Natural killer cell (primary cell): ENCODE measurements at regions not wholly inside any gene's neighbourhood (a gene's known extent, or its start where the extent isn't known, plus 50 kb on each side); places are given as distances from the start of the nearest gene placed in this dataset.

Experiments
- ATAC-seq, 3 donors: fragments of 150-1000 bp in 2 of 3; fragments of 200-7000 bp in 1 of 3; cut with Tn5 transposase; 1 replicate in 1 of 3; 2 replicates in 2 of 3; pipeline ENCODE4 v1.10.0; 2021; ENCODE audit warnings: mild to moderate bottlenecking in 2 of 3, moderate library complexity in 2 of 3
- DNase-seq, 2 donors: peaks; one replicate each; pipeline versions ENCODE4 v3.0.0 to v3.0.0-alpha.2; 2013 to 2021; ENCODE audit warnings: mixed read lengths in 1 of 2
- H3K27ac ChIP-seq: one replicate; pipeline ENCODE4 v1.5.1; 2013; ENCODE audit warnings: mild to moderate bottlenecking, low read length
- H3K27me3 ChIP-seq: one replicate; pipeline ENCODE4 v1.6.1; 2013; ENCODE audit warnings: low read length; ENCODE audit not compliant: control insufficient read depth, insufficient read depth
- H3K36me3 ChIP-seq: one replicate; pipeline ENCODE4 v1.6.1; 2013; ENCODE audit warnings: low read length; ENCODE audit not compliant: control insufficient read depth, insufficient read depth
- H3K4me1 ChIP-seq: one replicate; pipeline ENCODE4 v1.6.1; 2013; ENCODE audit warnings: low read length; ENCODE audit not compliant: control insufficient read depth, insufficient read depth
- H3K4me3 ChIP-seq: one replicate; pipeline ENCODE4 v1.5.1; 2013; ENCODE audit warnings: low read length
- H3K9me3 ChIP-seq: one replicate; pipeline ENCODE4 v1.6.1; 2013; ENCODE audit warnings: low read length; ENCODE audit not compliant: control insufficient read depth, insufficient read depth
- H3K27ac Mint-ChIP-seq, 2 donors: one replicate each; pipeline ENCODE4 v1.8.0; 2022; ENCODE audit warnings: mild to moderate bottlenecking in 2 of 2, mixed read lengths in 2 of 2, moderate library complexity in 1 of 2
- H3K27me3 Mint-ChIP-seq, 2 donors: one replicate each; pipeline ENCODE4 v1.8.0; 2022; ENCODE audit warnings: low read depth in 2 of 2, mixed read lengths in 2 of 2
- H3K36me3 Mint-ChIP-seq: one replicate; pipeline ENCODE4 v1.8.0; 2022; ENCODE audit warnings: mixed read lengths
- H3K4me1 Mint-ChIP-seq, 2 donors: one replicate each; pipeline ENCODE4 v1.8.0; 2022; ENCODE audit warnings: mixed read lengths in 2 of 2
- H3K4me3 Mint-ChIP-seq: one replicate; pipeline ENCODE4 v1.8.0; 2022; ENCODE audit warnings: mild to moderate bottlenecking, moderate library complexity, mixed read lengths
- H3K9me3 Mint-ChIP-seq, 2 donors: one replicate each; pipeline ENCODE4 v1.8.0; 2022; ENCODE audit warnings: mixed read lengths in 2 of 2
- CTCF ChIP-seq: fragments of 200-600 bp; IDR thresholded peaks from one replicate; pipeline ENCODE4 v1.8.0; 2022; ENCODE audit warnings: antibody characterized with exemption
- WGBS: methylation state at CpG from one replicate; pipeline ENCODE4 v1.1.7; 2013; ENCODE audit warnings: missing lambda C conversion rate; ENCODE audit not compliant: insufficient coverage; 5-methylcytosine and 5-hydroxymethylcytosine counted together
- intact Hi-C: fragments of 100-400 bp; cut with micrococcal nuclease; formaldehyde crosslinking; loops from one replicate; pipeline ENCODE4 v1.14.2; 2022

- Mint-ChIP-seq H3K27me3 (peaks cover 17 to 18% of the 10 kb centered on the region in 2 donors), H3K4me3 (no peak overlapping the region), H3K27ac (no peak overlapping the region), H3K9me3 (peaks cover 0 to 3% of the 10 kb centered on the region in 2 donors), H3K4me1 (no peaks in the 10 kb centered on the region), H3K36me3 (no peaks in the 10 kb centered on the region)
- H3K4me1 ChIP-seq, result no peaks in the 10 kb centered on the region
- no peak overlapping the region for H3K4me3 ChIP-seq
- no peak overlapping the region for H3K27ac ChIP-seq
- H3K36me3 ChIP-seq, result no peaks in the 10 kb centered on the region
- ATAC-seq (no peak), DNase-seq (no peak)
- 48% methylated on average over 6 of the region's 7 CpGs for WGBS
- H3K27me3 ChIP-seq, result no peaks in the 10 kb centered on the region
- H3K9me3 ChIP-seq, result no peaks in the 10 kb centered on the region
- intact Hi-C loops, result no loop called here
- TF ChIP-seq CTCF, result no peak
These were observed 221.5 kb upstream of the NUDT4 start for GRCh38 chr12:93156086-93156716.

GRCh38 chr12:93157279-93157678, 220.4 kb upstream of the NUDT4 start:
- Mint-ChIP-seq H3K27me3 (peaks cover 15 to 18% of the 10 kb centered on the region in 2 donors), H3K4me1 (no peaks in the 10 kb centered on the region), H3K4me3 (no peak overlapping the region), H3K36me3 (no peaks in the 10 kb centered on the region), H3K27ac (no peak overlapping the region), H3K9me3 (peaks cover 0 to 3% of the 10 kb centered on the region in 2 donors)
- no peak overlapping the region for H3K4me3 ChIP-seq
- H3K36me3 ChIP-seq, result no peaks in the 10 kb centered on the region
- no peaks in the 10 kb centered on the region for H3K27me3 ChIP-seq
- H3K4me1 ChIP-seq, result no peaks in the 10 kb centered on the region
- ATAC-seq (no peak), DNase-seq (no peak)
- WGBS, result no CpG with 5 or more reads among the region's 1 CpG
- no peak for TF ChIP-seq CTCF
- no peak overlapping the region for H3K27ac ChIP-seq
- intact Hi-C loops, result no loop called here
- H3K9me3 ChIP-seq, result no peaks in the 10 kb centered on the region

- ATAC-seq (no peak), DNase-seq (no peak)
- Mint-ChIP-seq H3K4me3 (no peak overlapping the region), H3K27ac (no peak overlapping the region), H3K9me3 (peaks cover 0 to 3% of the 10 kb centered on the region in 2 donors), H3K4me1 (no peaks in the 10 kb centered on the region), H3K27me3 (peaks cover 15 to 18% of the 10 kb centered on the region in 2 donors), H3K36me3 (no peaks in the 10 kb centered on the region)
- no peak overlapping the region for H3K27ac ChIP-seq
- 100% methylated on average over 3 of the region's 4 CpGs for WGBS
- no peaks in the 10 kb centered on the region for H3K36me3 ChIP-seq
- H3K27me3 ChIP-seq, result no peaks in the 10 kb centered on the region
- no peak for TF ChIP-seq CTCF
- intact Hi-C loops, result no loop called here
- H3K9me3 ChIP-seq, result no peaks in the 10 kb centered on the region
- no peak overlapping the region for H3K4me3 ChIP-seq
- no peaks in the 10 kb centered on the region for H3K4me1 ChIP-seq
These were observed 219.5 kb upstream of the NUDT4 start for GRCh38 chr12:93158065-93158843.
